H7 (cell line): ENCODE measurements at regions not wholly inside any gene's neighbourhood (a gene's known extent, or its start where the extent isn't known, plus 50 kb on each side); places are given as distances from the start of the nearest gene placed in this dataset.

Experiments
- DNase-seq: peaks from one replicate; pipeline ENCODE4 v3.0.0; 2012
- H3K27me3 ChIP-seq: 2 replicates; pipeline ENCODE4 v1.6.0; 2011; ENCODE audit warnings: mild to moderate bottlenecking, low read length; ENCODE audit not compliant: control insufficient read depth, insufficient read depth
- H3K36me3 ChIP-seq: replicated peaks from 2 replicates; pipeline ENCODE4 v1.5.1; 2011; ENCODE audit warnings: low read length; ENCODE audit not compliant: control insufficient read depth, insufficient read depth
- H3K4me3 ChIP-seq: 2 replicates; pipeline ENCODE4 v1.5.1; 2011; ENCODE audit warnings: low read depth, mild to moderate bottlenecking, control low read depth, low read length, moderate library complexity; ENCODE audit not compliant: insufficient read depth

DNA sequence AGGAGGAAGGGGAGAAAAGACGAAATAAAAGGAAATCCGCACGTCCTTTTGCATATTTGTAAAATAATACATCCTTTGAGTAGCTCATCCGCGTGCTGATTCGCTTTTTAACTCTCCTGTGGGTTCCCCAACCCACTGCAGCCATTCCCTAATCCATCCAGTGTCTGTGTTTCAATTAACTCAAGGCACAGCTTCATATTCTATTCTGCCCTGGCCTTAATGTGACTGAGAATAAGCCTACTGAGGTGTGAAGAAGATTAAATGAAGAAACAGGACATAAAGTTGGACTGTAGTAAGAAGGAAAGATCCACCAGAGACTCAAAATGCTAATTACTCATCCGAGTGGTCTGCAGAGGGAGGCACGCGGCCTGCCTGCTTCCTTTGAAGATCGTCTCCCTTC lies 161.4 kb upstream of the SH3BP4 start:
- Histone ChIP-seq H3K4me3 (no peak overlapping the region), H3K27me3 (peaks cover 5% of the 10 kb centered on the region; the same call in 1 of the 2 replicates), H3K36me3 (no peaks in the 10 kb centered on the region)
- no peak for DNase-seq

DNA sequence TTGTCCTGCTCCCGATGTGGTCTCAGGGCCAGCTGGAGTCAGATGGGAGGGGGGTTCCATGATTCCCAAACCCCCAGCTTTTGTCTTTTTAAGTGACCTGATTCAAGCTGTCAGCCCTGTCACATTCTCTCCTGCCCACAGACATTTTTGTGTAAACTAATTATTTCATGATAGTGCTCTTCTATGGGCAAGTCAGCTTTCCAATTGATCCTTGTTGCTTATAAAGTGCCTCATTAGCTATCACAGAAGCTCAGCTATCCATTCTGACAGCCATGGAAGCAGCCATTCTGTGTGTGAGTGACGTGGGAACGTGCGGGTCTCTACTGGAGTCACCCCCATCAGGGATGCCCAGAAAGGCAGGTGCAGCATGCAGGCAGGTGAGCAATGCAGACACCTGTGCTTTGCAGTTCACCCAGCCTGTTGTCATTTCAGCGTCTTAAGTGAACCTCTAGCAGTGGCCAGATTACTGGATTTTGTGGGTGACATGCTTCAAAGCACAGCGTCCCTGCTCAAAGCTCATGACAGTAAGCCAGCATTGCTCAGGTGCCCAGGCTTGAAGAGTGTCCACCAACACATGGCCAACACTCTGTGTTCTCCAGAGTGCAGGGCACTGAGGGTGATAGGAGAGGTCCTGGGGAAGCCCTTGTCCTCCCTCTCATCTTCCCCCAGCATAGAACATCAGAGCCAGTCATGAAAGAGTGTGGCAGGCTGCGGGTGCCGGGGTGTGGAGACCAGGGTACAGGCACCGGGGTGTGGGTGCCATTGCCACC lies 162.1 kb upstream of the SH3BP4 start:
- no peak for DNase-seq
- Histone ChIP-seq H3K4me3 (no peak overlapping the region), H3K36me3 (no peaks in the 10 kb centered on the region), H3K27me3 (peaks cover 5% of the 10 kb centered on the region; the same call in 1 of the 2 replicates)

GRCh38 chr2:234788841-234789240 lies 163.0 kb upstream of the SH3BP4 start:
- no peaks in the 10 kb centered on the region for H3K36me3 ChIP-seq
- no peak overlapping the region for H3K4me3 ChIP-seq
- DNase-seq, result no peak
- peaks cover 5% of the 10 kb centered on the region; the same call in 1 of the 2 replicates for H3K27me3 ChIP-seq

GRCh38 chr2:234788381-234788780 lies 163.4 kb upstream of the SH3BP4 start:
- no peak overlapping the region for H3K4me3 ChIP-seq
- H3K27me3 ChIP-seq, result peaks cover 5% of the 10 kb centered on the region; the same call in 1 of the 2 replicates
- no peaks in the 10 kb centered on the region for H3K36me3 ChIP-seq
- DNase-seq, result no peak

GRCh38 chr2:234787114-234787513 lies 164.7 kb upstream of the SH3BP4 start:
- Histone ChIP-seq H3K4me3 (no peak overlapping the region), H3K27me3 (peaks cover 5% of the 10 kb centered on the region; the same call in 1 of the 2 replicates)
- no peak for DNase-seq

DNA sequence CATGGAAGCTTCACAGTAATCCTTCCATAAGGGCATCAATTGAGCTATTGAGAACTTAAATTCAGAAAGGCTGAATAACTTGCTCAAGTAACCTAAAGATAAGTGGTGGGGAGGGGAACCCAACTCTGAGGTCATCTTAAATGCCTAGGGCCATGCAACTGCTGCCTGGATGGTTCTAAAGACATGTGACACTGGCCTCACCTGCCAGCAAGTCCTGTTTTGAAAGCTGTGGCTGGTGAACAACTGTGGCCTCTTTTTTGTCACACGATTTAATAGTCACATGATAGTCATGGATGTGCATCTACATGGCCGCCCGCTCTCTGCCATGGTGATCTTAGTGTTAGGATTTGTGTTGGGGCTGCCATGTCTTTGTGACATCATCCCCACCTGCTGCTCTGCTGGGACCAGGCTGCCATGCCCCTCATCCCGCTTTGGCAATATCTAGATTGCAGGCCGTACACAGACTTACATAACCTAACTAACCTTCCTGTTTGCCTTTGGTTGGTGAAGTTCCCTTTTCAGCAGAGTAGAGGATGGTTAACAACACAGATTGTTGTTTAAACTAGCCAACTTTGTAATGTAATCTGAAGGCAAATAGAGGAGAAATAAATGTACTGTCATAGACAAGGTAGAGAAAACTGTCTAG lies 177.9 kb upstream of the SH3BP4 start:
- no peak for DNase-seq
- Histone ChIP-seq H3K4me3 (no peak overlapping the region), H3K36me3 (no peaks in the 10 kb centered on the region), H3K27me3 (no peaks in the 10 kb centered on the region)

More at GRCh38 chr2:234787114-234787513, 164.7 kb upstream of the SH3BP4 start:
- H3K36me3 ChIP-seq, result no peaks in the 10 kb centered on the region

- H3K36me3 ChIP-seq, result no peaks in the 10 kb centered on the region
Observed at GRCh38 chr2:234773129-234773528, 178.7 kb upstream of the SH3BP4 start.

DNA sequence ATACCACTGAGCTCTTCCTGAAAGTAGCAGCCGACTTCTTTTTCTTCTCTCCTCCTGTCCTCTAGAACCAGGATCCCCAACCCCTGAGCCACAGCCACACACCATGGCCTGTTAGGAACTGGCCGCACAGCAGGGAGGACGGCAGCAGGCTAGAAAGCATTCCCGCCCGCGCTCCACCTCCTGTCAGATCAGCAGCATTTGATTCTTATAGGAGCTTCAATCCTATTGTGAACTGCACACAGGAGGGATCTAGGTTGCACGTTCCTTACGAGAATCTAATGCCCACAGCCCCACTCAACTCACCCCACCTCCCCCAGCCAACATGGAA lies 179.1 kb upstream of the SH3BP4 start:
- Histone ChIP-seq H3K36me3 (no peaks in the 10 kb centered on the region), H3K4me3 (no peak overlapping the region), H3K27me3 (no peaks in the 10 kb centered on the region)
- no peak for DNase-seq

More at GRCh38 chr2:234773129-234773528, 178.7 kb upstream of the SH3BP4 start:
- Histone ChIP-seq H3K27me3 (no peaks in the 10 kb centered on the region), H3K4me3 (no peak overlapping the region)
- DNase-seq, result no peak

DNA sequence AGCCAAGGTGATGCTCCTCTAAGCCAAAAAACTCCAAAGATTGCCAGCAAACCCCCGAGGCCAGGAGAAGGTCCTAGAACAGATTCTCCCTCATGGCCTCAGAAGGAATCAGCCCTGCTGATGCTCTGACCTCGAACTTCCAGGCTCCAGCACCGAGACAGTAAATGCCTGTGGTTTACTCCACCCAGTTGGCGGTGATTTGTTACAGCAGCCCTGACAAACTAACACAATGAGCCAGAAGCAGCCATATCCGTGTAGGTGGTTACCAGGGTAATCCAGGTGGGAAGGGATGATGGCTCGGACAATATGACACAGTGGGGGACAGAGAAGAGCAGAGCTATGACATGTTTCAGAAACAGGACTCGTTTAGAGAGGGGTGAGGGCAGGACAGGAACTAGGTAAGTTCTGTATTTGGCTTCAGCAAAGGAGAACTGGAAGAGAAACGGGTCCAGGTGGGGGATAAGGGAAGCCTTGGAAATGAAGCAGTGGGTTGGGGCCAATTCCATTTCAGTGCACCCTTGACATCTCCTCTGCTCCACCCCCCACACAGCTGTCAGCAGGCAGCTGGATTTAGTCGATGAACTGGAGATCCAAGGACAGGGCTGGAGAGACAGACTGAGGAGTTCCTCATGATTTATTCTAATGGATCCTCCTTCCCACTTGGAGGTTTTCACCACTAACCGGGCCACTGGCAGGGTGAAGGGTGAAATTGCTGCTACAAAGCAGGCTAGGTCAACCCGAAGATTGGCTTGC lies 179.7 kb upstream of the SH3BP4 start:
- no peaks in the 10 kb centered on the region for H3K27me3 ChIP-seq
- no peak for DNase-seq
- H3K4me3 ChIP-seq, result no peak overlapping the region
- H3K36me3 ChIP-seq, result no peaks in the 10 kb centered on the region

GRCh38 chr2:234771176-234771575 lies 180.6 kb upstream of the SH3BP4 start:
- Histone ChIP-seq H3K27me3 (no peaks in the 10 kb centered on the region), H3K4me3 (no peak overlapping the region), H3K36me3 (no peaks in the 10 kb centered on the region)
- no peak for DNase-seq

DNA sequence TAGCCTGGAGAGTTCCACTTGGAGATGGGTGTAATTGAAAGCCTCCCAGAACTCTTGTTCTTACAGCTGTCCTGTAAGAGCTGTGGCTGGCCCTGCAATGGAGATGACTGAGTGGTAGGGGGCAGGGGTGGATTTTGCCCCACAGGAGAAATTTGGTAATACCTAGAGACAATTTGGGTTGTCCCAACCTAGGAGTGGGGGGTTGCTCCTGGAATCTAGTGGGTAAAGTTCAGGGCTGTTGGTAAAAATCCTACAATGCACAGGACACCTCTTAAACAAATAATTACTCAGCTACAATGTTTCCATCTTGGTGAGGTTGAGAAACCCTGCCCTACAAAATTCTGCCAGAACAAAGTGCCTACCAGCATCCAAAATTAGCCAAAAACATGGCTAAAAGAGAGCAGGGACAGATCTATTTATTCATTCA lies 181.1 kb upstream of the SH3BP4 start:
- no peak for DNase-seq
- H3K4me3 ChIP-seq, result no peak overlapping the region
- no peaks in the 10 kb centered on the region for H3K36me3 ChIP-seq
- no peaks in the 10 kb centered on the region for H3K27me3 ChIP-seq

GRCh38 chr2:234770031-234770506 lies 181.7 kb upstream of the SH3BP4 start:
- H3K4me3 ChIP-seq, result no peak overlapping the region
- DNase-seq, result no peak
- H3K36me3 ChIP-seq, result no peaks in the 10 kb centered on the region
- no peaks in the 10 kb centered on the region for H3K27me3 ChIP-seq

- Histone ChIP-seq H3K27me3 (no peaks in the 10 kb centered on the region), H3K36me3 (no peaks in the 10 kb centered on the region), H3K4me3 (no peak overlapping the region)
- DNase-seq, result no peak
Observed at GRCh38 chr2:234768608-234769196, 183.1 kb upstream of the SH3BP4 start.

GRCh38 chr2:234765279-234765678 lies 186.5 kb upstream of the SH3BP4 start:
- DNase-seq, result no peak
- Histone ChIP-seq H3K27me3 (no peaks in the 10 kb centered on the region), H3K36me3 (no peaks in the 10 kb centered on the region), H3K4me3 (no peak overlapping the region)
